SH-SY5Y (cell line): ENCODE measurements at regions not wholly inside any gene's neighbourhood (a gene's known extent, or its start where the extent isn't known, plus 50 kb on each side); places are given as distances from the start of the nearest gene placed in this dataset.

Experiments
- GATA2 ChIP-seq: IDR thresholded peaks from 2 replicates; pipeline ENCODE4 v1.6.1; 2011; ENCODE audit warnings: mild to moderate bottlenecking, low read depth, low read length
- GATA3 ChIP-seq: IDR thresholded peaks from 2 replicates; pipeline ENCODE4 v1.6.1; 2011; ENCODE audit warnings: low read depth, mild to moderate bottlenecking, low read length, moderate library complexity

DNA sequence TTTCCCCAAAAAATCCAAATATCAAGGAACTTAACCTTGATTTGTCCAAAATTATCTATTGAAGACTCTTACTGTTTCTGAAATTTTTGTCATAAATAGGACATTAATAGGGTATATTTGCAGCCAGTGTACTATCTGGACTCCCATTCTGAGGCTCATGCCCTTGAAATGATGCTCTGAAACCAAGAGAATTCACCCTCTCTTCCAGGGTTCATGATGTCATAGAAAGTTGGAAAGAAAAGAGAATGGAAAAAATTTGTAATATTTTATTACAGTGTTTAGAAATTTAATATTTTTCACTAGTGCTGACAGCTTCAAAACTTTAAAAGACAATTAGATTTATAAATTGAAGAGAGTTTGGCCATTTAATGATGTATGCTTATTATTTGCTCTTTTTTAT, 712.5 kb downstream of the MCTP2 start:
- TF ChIP-seq GATA2 (no peak), GATA3 (no peak)
